Epithelial cell of proximal tubule (primary cell): ENCODE measurements at regions not wholly inside any gene's neighbourhood (a gene's known extent, or its start where the extent isn't known, plus 50 kb on each side); places are given as distances from the start of the nearest gene placed in this dataset.

Experiments used
- DNase-seq: peaks from one replicate; pipeline ENCODE4 v3.0.0-alpha.2; 2011; ENCODE audit warnings: low read depth
- H3K4me3 ChIP-seq: 2 replicates; pipeline ENCODE4 v1.5.1; 2011; ENCODE audit warnings: low read depth, mild to moderate bottlenecking, low read length
- TF ChIP-seq, protein P1 (sequence below): conservative IDR thresholded peaks from 2 replicates; pipeline ENCODE4 v1.5.1; 2012; ENCODE audit warnings: low read depth, mild to moderate bottlenecking, low read length

DNA sequence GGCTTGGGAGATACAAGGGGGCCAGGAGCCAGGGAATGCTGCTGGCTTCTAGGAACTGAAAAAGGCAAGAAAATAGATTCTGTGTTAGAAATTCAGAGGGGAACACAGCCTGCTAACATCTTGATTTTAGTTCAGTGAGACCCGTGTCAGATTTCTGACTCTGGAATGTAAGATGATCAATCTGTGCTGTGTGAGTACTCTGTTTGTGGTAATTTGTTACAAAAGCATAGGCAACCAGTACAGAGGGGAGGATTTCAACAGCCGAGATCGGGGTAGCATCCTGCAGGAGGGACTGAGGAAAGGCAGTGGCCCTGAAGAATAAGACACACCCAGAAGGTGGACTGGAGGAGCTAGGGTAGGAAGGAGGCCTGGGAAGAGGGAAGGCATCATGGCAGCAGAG, 410.0 kb upstream of the CCDC196 start:
- H3K4me3 ChIP-seq, result no peak overlapping the region
- TF ChIP-seq, protein P1, sequence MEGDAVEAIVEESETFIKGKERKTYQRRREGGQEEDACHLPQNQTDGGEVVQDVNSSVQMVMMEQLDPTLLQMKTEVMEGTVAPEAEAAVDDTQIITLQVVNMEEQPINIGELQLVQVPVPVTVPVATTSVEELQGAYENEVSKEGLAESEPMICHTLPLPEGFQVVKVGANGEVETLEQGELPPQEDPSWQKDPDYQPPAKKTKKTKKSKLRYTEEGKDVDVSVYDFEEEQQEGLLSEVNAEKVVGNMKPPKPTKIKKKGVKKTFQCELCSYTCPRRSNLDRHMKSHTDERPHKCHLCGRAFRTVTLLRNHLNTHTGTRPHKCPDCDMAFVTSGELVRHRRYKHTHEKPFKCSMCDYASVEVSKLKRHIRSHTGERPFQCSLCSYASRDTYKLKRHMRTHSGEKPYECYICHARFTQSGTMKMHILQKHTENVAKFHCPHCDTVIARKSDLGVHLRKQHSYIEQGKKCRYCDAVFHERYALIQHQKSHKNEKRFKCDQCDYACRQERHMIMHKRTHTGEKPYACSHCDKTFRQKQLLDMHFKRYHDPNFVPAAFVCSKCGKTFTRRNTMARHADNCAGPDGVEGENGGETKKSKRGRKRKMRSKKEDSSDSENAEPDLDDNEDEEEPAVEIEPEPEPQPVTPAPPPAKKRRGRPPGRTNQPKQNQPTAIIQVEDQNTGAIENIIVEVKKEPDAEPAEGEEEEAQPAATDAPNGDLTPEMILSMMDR, result no peak
- no peak for DNase-seq

GRCh38 chr14:66078006-66078405, 408.2 kb upstream of the CCDC196 start:
- H3K4me3 ChIP-seq, result no peak overlapping the region
- DNase-seq, result no peak
- TF ChIP-seq, protein P1, result no peak

GRCh38 chr14:66081594-66082376, 404.4 kb upstream of the CCDC196 start:
- no peak for DNase-seq
- H3K4me3 ChIP-seq, result no peak overlapping the region
- TF ChIP-seq, protein P1, result no peak

GRCh38 chr14:66085224-66085623, 400.9 kb upstream of the CCDC196 start:
- no peak for DNase-seq
- H3K4me3 ChIP-seq, result no peak overlapping the region
- TF ChIP-seq, protein P1, result no peak

GRCh38 chr14:66085665-66086064, 400.5 kb upstream of the CCDC196 start:
- no peak overlapping the region for H3K4me3 ChIP-seq
- TF ChIP-seq, protein P1, result no peak
- DNase-seq, result no peak

GRCh38 chr14:66087231-66087630, 398.9 kb upstream of the CCDC196 start:
- no peak overlapping the region for H3K4me3 ChIP-seq
- DNase-seq, result no peak
- TF ChIP-seq, protein P1, result no peak

GRCh38 chr14:66088656-66089055, 397.5 kb upstream of the CCDC196 start:
- H3K4me3 ChIP-seq, result no peak overlapping the region
- DNase-seq, result no peak
- TF ChIP-seq, protein P1, result no peak
